ENCODE measurements at regions not wholly inside any gene's neighbourhood (a gene's known extent, or its start where the extent isn't known, plus 50 kb on each side); places are given as distances from the start of the nearest gene placed in this dataset.
A peak's percentile ranks its signal among the peaks of the same experiment; 100 is the strongest.

DNA sequence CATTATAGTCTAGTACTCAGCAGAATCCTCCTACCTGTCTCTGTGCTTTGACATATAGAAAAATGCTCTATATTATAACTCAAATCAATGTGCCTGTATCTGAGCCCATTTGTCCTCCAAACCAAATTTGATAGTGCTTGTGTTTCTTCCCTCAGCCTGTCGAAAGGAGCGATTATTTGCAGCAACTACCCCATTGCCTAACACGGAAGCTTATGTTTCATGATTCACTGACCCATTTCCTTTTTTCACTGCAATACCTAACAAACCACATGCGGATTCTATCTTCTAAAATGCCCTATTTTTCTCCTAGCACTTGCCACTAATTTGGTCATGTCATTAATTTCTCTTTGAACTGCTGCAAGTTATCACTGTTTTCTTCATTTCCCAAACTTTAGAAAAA, 1220.6 kb upstream of the CADM2 start:
- DNase-seq (ENCODE audit: low read depth): no peak

DNA sequence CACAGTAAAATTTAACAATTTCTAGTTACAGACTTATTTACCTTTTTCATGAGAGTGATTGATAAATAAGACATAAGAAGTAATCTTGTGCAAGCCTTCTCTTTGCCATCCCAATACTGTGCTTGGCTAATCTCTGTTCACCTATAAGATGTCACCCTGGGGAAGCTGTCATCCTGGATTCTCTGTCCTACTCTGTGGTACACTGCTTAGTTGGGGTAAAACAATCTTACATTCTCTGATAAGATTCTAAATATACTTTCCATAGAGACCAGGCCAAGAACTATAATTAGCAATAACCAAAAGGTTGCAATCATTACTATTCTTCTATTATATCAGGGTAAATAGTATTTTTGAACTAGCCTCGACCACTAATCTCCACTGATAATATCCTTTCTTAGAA, 1218.3 kb upstream of the CADM2 start:
- no peak for DNase-seq (ENCODE audit: low read depth)

DNA sequence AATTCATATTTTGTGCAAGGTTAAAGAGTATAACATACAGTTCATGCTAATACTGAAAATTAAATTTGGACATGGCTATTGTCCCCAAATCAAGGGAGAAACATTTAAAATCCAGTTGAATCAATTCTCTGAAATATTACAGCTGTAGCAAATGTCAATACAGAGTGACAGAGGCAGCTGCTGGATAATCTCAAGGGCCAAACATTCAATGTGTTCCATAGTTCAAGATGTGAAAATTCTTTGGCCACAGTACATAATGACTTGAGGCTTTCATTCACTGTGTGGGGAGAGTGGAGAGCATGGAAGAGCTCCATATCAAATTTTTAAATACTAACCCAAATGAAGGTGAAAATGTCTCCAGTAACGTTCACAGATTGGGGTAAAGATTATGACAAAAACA, 1192.8 kb upstream of the CADM2 start:
- no peak for DNase-seq (ENCODE audit: low read depth)

DNA sequence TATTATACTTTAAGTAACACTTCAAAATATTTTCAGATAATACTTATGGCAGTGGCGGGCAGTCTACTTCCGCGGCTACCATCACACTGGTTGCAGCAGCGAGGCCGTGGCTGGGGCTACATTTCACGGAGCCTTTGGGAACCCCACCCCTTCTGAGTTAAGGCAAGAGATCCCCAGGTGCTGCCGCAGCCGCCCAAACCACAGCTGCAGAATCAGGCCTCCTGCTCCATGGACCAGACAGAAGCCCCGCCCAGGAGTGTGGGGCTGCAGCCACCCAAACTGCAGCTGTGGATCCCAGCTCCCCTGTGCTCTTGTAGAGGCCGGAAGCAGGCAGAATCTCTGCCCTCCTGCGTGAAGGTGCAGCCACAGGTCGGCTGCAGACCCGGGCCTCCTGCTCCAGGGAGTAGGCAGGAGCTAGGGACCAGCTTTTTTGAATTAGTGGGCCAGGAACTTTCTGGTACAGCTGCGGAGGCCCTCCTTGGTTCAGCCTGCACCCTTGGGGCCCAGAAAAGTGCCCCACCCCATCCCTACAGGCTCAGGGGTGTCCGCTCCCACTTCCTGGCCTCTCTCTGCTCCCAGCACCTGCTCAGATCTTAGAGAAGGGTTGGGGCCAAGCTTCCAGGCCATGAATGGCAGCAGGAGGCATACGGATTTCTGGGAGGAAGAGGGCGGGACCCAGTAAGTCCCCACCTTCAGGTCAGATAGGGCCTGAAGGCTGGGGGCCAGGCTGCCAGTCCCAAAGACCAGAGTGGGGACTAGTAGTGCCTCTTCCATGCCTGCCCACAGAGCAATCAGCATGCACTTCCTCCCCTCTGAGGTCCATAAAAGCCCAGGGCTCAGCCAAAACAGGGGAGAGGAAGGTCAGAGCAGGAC, 1188.8 kb upstream of the CADM2 start:
- DNase-seq (ENCODE audit: low read depth): no peak

DNA sequence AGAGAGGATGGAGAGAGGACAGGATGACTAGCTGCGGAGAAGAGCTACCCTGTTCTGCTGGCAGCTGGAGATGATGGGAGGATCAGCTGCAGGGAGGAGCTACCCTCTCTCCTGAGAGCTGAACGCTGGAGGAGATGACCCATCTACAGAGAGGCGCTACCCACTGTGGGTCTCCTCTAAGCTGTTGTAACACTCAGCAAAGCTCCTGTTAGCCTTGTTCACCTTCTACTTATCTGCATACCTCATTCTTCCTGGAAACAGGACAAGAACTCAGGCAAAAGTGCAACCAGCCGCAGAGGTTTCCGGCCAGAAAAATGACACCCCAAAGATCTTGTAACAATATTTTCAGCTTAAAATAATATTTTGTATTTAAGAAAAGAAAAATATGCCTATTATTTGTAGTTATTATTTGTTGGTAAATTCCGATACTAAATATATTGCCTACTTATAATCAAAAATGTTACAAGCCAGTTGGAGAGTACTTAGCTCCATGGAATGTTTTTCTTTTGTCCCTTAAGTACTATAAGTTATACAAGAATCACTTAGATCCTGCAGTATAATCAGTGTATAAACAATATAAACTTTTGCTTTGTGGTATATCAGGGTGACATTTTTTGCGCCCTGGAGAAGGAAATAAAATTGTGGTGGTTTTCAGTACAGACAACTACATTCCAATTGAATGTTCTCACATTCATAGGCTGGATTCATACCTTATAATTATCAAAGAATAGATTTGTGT, 1188.0 kb upstream of the CADM2 start:
- no peak for DNase-seq (ENCODE audit: low read depth)

DNA sequence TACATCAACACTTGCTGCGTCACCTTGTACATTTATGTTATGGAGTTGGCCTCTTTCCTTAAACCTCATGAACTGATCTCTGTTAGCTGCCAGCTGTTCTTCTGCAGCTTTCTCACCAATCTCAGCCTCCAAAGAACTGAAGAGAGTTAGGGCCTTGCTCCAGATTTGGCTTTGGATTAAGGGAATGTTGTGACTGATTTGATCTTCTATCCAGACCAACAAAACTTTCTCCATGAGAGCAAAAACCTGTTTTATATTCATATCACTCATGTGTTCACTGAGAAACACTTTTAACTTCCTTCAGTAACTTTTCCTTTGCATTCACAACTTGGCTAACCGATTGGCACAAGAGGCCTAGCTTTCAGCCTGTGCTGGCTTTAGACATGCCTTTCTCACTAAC, 1156.0 kb upstream of the CADM2 start:
- no peak for DNase-seq (ENCODE audit: low read depth)

DNA sequence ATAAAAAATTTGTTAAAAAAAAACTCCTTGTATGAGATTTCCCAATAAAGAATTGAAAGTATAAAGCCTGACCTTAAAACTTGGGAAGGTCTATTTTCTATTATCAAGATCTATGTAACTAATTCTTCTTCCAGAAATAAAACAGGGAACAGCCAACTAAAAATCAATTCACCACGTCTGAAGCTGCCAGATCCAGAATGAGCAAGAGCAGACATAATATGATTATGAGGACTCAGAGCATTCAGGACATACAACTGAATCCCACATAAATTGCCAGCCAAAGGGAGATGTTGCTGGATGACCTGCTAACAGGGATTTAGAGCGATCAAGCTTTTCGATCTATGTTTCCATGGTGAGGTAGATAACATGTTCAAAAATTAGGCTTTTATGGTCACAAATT, 1151.3 kb upstream of the CADM2 start:
- DNase-seq (ENCODE audit: low read depth): no peak

DNA sequence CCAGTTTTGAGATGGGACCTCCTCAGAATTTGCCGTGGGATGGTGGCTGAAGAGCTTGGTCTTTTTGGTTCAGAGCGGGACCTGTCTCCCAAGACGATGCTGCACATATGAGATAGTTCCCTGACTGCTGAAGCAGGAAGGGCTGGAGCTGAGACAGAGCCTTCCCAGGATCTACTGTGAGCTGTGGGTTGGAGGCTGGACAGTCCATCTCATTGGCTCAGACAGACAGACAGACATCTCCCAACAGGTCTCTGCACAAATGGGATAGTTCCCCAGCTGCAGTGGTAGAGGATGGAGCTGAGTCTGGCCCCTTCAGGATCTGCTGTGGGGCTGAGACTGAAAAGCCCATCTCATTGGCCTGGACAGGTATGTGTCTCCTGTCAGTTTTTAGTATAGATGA, 1145.6 kb upstream of the CADM2 start:
- DNase-seq (ENCODE audit: low read depth): no peak

DNA sequence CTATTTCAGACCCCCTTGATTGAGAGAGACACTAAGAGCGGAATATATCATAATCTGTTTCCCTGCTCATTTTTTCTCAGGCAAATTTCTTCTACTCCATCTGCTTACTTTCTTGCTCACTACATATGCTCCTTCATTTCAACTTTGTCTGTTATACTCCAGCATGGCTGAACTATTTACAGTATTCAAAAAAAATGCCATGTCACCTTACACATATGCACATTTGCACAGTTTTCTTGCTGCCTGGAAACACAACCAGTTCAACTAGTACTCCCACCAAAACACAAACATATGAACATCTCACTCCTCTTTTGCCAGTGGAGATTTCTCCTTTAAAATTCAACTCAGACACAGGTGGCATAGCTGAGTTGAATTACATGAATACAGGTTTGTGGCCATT, 1142.1 kb upstream of the CADM2 start:
- no peak for DNase-seq (ENCODE audit: low read depth)

DNA sequence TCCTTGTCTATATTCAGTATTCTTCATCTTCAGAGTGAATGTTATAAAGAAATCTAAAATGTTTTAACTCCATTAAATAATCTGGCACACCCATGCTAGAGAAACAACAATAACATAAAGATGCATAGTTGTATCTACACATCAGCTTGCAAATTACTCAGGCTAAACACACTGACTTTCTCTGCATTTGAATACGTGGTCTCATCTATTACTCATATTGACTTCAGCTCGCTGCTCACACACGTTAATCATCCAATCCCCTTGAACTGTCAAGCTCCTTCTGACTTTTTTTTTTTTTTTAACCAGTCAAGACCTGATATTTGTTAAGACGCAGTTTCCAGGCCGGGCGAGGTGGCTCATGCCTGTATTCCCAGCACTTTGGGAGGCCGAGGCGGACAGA, 1137.3 kb upstream of the CADM2 start:
- no peak for DNase-seq (ENCODE audit: low read depth)

DNA sequence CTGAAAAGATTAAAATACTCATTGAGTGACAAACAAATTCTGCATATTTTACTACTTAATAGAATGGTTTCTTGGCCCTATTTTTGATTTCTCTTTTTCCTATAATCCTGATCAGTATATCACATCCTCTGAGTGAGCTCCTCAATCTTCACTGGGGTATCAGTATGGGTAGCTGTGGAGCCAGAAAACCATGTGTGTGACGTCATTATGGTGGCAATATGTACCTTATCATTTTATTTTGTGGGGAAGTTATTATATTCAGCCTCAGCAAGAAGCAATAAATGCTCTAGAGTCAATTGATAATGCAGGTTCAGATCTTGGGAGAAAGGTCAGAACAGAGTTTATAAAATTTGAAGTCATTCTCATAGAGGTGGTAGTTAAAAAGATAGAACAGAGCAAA, 1135.7 kb upstream of the CADM2 start:
- DNase-seq (ENCODE audit: low read depth): no peak

DNA sequence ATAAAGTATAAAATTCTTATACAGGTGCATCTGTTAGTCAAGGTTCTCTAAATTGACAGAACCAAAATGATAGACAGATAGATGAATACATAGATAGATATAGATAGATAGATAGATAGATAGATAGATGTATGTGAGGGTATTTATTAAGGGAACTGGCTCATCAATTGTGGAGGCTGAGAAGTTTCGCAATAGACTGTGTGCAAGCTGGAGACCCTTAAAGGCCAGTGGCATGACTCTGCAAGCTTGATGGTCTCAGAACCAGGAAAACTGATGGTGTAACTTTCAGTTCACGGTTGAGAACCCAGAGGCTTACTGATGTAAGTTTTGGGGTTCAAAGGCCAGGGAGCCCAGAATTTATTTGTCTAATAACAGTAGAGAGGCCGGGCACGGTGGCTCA, 1123.7 kb upstream of the CADM2 start:
- no peak for DNase-seq (ENCODE audit: low read depth)

DNA sequence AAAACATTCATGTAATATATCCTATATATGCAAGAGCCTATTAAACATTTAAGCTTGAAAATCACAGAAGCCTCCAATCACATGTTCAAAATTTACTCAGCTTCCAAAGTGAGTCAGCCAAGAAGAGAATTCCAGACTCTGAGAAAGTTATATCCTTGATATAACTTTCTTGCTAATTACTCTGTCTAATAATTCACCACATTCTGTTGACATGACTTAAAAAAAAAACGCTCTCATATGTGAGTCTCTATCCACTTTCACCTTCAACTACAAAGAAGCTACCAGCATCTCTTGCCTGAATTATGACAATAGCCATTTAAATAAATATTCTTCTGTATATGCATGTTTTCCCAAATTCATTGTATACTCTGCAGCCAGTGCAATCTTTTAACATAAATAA, 1116.3 kb upstream of the CADM2 start:
- DNase-seq (ENCODE audit: low read depth): no peak

DNA sequence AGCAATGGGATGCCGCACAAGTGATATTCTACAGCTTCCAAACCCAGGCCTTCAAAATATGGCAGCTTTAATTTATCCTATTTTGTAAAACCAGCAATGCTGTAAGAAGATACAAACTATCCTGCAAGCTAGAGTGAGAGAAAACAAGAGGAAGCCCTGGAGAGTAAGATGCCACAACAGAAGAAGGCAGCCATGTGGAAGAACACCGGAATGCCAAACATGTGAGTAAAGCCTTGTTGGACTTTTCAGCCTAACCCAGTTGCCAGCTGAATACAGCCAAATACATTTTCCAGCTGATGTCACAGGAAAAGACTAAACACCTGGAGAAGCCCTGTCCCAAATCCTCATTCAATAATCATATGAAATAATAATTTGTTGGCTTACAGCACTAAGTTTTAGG, 1115.1 kb upstream of the CADM2 start:
- DNase-seq (ENCODE audit: low read depth): peak; percentile 59

DNA sequence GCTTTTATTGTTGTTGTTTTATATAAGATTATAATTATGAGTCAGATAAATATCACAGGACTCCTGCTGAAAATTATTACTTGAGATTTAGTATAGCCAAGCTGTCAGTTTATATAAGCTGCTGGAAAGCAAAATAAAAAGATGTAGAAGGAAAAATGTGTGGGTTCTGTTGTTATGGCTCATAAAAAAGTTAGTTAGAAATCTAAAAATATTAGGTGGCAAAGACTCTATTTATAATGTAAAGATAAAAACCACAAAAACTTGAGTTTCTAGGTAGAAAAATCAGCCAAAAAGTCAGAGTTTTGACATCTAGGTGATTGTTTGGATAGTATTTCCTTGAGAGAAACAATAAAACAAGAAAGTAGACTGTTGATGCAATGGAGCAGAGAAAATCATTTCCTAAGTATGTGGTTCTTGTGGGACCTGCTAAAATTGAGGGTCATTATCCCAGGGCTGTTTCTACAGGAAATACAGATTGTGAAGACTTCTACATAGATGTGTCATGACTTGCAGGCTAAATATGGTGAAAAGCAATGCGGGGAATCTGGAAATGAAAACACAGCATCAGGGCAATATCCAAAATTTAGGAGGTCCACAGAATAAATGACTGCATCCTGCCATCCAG, 1109.6 kb upstream of the CADM2 start:
- peak; percentile 70 for DNase-seq (ENCODE audit: low read depth)

DNA sequence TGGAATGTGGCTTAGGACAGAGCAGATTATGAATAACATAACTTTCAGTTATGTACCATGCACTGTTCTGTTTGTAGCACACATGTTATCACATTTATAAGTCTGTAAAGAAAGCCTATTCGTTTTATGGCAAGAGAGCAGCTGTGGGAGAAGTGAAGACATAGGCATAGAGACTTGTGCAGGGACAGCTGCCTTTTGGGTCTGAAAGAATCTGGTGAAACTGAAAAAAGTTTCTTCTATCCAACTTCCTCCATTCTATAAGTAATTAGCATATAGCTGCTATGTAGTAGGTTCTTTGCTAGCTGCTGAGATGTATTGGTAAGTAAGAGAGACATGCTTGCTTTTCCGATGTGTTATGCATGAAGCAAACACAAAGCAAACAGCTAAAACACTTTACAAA, 1095.4 kb upstream of the CADM2 start:
- DNase-seq (ENCODE audit: low read depth): no peak

DNA sequence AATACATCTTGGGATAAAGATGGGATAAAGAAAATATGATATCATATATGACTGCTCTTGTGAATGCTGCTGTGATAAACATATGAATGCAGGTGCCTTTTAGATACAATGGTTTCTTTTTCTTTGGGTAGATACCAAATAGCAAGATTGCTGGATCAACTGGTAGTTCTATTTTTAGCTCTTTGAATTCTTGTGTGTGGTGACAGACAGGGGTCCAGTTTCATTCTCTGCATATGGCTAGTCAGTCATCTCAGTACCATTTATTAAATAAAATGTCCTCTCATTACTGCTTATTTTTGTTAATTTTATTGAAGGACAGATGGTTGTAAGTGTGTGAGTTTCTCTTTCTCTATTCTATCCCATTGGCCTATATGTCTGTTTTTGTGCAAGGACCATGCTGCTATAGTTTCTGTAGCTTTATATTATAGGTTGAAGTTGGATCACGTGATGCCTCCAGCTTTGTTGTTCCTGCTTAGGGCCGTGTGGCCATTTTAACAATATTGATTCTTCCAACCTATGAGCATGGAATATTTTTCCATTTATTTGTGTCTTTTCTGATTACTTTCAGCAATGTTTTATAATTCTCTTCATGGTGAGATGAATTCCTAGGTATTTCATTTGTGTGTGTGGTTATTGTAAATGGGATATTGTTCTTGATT, 1089.8 kb upstream of the CADM2 start:
- no peak for DNase-seq (ENCODE audit: low read depth)

DNA sequence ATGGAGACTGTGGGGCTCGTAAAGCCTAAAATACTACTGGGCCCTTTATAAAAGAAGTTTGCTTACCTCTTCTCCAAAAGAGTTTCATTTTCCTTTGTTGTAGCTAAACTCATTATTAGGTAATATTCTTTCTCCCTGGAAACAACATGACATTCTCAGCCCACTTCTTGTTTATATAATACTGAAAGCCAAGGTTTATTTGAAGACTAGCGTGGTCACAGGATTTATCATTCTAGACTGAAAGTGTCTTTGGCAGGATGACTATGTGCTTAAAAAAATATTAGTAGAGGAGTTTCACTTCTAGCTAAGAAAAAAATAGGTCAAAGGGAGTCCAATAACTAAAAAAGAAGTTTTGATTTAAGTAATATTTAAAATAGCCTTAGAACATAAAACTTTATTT, 1085.2 kb upstream of the CADM2 start:
- DNase-seq (ENCODE audit: low read depth): peak; percentile 35

DNA sequence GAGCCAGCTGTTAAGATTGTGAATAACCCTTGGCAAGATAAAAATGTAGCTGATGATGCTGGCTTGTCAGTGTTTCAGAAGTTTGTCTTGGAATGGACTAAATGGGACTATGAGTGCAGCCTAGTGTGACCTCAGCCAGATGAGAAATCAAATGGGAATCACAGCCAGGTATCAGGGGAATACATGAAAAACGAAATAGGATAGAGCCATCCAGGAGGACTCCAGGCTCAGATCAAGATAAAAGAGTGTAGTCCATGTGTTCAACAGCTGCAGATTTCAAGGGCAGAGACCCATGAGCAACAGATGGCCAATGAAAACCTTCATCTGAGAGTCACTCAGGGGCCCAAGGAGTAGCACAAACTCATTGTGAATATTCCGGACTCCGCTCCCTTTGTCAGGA, 1080.9 kb upstream of the CADM2 start:
- DNase-seq (ENCODE audit: low read depth): no peak

DNA sequence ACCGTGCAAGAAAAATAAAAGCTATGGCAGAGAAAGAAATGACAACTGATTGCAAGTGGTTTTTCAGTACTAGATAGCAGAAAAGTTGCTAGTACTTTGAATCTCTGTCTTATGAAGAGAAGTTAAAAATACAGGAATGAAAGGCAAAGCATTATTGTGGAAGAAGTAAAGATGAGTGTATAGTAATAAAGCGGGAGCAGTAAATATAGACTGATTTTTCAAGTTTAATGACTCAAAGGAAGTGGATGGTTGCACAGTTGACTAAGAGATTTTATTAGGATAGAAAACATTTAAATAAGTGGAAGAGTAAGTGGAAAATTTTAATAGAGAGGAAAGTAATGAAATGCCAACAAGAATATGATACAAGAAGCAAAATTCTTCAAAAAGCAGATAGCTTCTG, 1076.1 kb upstream of the CADM2 start:
- DNase-seq (ENCODE audit: low read depth): no peak

DNA sequence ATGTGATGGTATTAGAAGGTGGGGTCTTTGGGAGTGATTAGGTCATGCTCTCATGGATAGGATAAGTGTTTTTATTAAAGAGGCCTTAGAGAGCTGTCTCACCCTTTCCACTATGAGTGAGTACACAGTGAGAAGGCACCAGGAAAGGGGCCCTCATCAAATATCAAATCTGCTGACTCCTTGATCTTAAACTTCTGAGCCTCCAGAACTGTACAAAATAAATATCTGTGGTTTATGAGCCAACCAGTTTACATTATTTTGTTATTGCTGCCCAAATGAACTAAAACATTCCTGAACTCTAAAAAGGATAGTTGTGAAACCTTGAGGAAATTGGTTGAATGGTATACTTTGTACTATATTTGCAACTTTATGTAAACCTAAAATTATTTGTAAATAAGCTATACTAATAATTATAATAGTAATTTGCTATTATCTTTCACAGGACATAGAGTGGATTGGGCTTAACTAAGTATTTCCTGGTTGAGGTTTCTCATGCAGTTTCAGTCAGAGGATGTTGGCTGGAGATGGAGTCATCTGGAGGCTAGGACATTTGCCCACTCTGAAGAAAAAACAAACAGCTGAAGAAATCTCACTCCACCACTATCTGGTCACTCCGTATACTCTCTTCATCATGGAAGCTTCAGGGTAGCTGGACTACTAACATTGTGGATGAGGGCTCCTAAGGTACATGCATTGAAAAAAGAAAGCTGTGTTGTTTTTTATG, 1068.6 kb upstream of the CADM2 start:
- DNase-seq (ENCODE audit: low read depth): peak; percentile 37

DNA sequence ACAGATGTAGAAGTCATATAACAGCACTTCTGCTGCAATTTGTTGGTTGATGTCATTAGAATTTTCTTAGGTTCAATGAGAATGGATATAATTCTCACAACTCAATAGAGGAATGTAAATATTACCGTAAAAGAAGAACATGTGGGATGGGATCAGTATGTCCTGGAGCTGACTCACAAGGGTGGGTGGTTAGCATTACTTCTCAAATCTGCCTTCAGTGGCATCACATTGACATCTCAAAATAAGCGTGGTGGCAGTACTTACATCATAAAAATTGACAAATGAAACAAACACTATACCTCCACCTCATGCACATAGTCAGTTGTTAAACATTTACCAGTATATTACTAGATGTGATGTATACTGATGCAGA, 1068.0 kb upstream of the CADM2 start:
- peak; percentile 60 for DNase-seq (ENCODE audit: low read depth)

Data from non-pigmented ciliary epithelial cell (primary cell).